GM21723 (cell line): ENCODE measurements at regions not wholly inside any gene's neighbourhood (a gene's known extent, or its start where the extent isn't known, plus 50 kb on each side); places are given as distances from the start of the nearest gene placed in this dataset.
"Not testable (repeated sequence)": the region's sequence is repeated elsewhere in the genome, so short reads cannot be mapped to it uniquely, and the experiment has no call there.

Experiments used
- ATAC-seq: cut with Tn5 transposase; IDR thresholded peaks from one replicate; pipeline ENCODE4 v1.9.1; 2021; ENCODE audit warnings: mild to moderate bottlenecking, moderate library complexity; ENCODE audit not compliant: unreplicated experiment

GRCh38 chr12:75812271-75813018, 219.1 kb downstream of the PHLDA1 start:
- ATAC-seq = no peak

- no peak for ATAC-seq
Measured at GRCh38 chr12:75809746-75810145, 221.8 kb downstream of the PHLDA1 start.

- ATAC-seq = no peak
Measured at GRCh38 chr12:75807494-75807893, 224.1 kb downstream of the PHLDA1 start.

- ATAC-seq = no peak
Measured at GRCh38 chr12:75805905-75806304, 225.7 kb downstream of the PHLDA1 start.

- ATAC-seq = no peak
Measured at GRCh38 chr12:75805320-75805719, 226.3 kb downstream of the PHLDA1 start.

GRCh38 chr12:75798136-75798926, 233.2 kb downstream of the PHLDA1 start:
- ATAC-seq = no peak

GRCh38 chr12:75795125-75795524, 236.5 kb downstream of the PHLDA1 start:
- ATAC-seq = no peak

GRCh38 chr12:75792687-75793086, 238.9 kb downstream of the PHLDA1 start:
- no peak for ATAC-seq

GRCh38 chr12:75790219-75790618, 241.4 kb downstream of the PHLDA1 start:
- no peak for ATAC-seq

- not testable (repeated sequence) for ATAC-seq
Measured at GRCh38 chr12:75787146-75787545, 244.4 kb downstream of the PHLDA1 start.

GRCh38 chr12:75786070-75786469, 245.5 kb downstream of the PHLDA1 start:
- no peak for ATAC-seq

- ATAC-seq = no peak
Measured at GRCh38 chr12:75784591-75784990, 247.0 kb downstream of the PHLDA1 start.

- no peak for ATAC-seq
Measured at GRCh38 chr12:75783093-75783877, 248.3 kb downstream of the PHLDA1 start.

- ATAC-seq = no peak
Measured at GRCh38 chr12:75782069-75782581, 249.5 kb downstream of the PHLDA1 start.

- no peak for ATAC-seq
Measured at GRCh38 chr12:75781532-75782046, 250.0 kb downstream of the PHLDA1 start.

- no peak for ATAC-seq
Measured at GRCh38 chr12:75779891-75780496, 251.6 kb downstream of the PHLDA1 start.

GRCh38 chr12:75774261-75775052, 257.1 kb downstream of the PHLDA1 start:
- ATAC-seq = no peak

- no peak for ATAC-seq
Measured at GRCh38 chr12:75773377-75773776, 258.2 kb downstream of the PHLDA1 start.

GRCh38 chr12:75771023-75771422, 259.6 kb upstream of the KRR1 start:
- ATAC-seq = no peak

GRCh38 chr12:75767957-75768356, 256.5 kb upstream of the KRR1 start:
- ATAC-seq = no peak
